Lung (tissue), 11 donors: ENCODE measurements at regions not wholly inside any gene's neighbourhood (a gene's known extent, or its start where the extent isn't known, plus 50 kb on each side); places are given as distances from the start of the nearest gene placed in this dataset.

ENCODE experiments used
- ATAC-seq: fragments of 200-7000 bp; cut with Tn5 transposase; one replicate; pipeline ENCODE4 v1.9.1; 2020; ENCODE audit warnings: moderate number of reproducible peaks; ENCODE audit not compliant: insufficient read depth, low FRiP score
- DNase-seq, 3 donors: peaks; one replicate each; pipeline ENCODE4 v3.0.0-alpha.2; 2013 to 2017
- H3K27ac ChIP-seq, 2 donors: one replicate each; pipeline ENCODE4 v1.5.1; 2013; ENCODE audit warnings: mild to moderate bottlenecking in 2 of 2, moderate library complexity in 2 of 2, control low read depth in 1 of 2, inconsistent platforms in 1 of 2, low read depth in 1 of 2, low read length in 1 of 2
- H3K27me3 ChIP-seq, 3 donors: one replicate each; pipeline ENCODE4 v1.5.1; 2013; ENCODE audit warnings: low read length in 2 of 3; ENCODE audit not compliant: control insufficient read depth in 3 of 3, insufficient read depth in 3 of 3
- H3K36me3 ChIP-seq, 4 donors: one replicate each; pipeline ENCODE4 v1.5.1; 2013; ENCODE audit warnings: low read length in 4 of 4, mild to moderate bottlenecking in 1 of 4, moderate library complexity in 1 of 4; ENCODE audit not compliant: control insufficient read depth in 4 of 4, insufficient read depth in 4 of 4
- H3K4me1 ChIP-seq, 5 donors: one replicate each; pipeline ENCODE4 v1.5.1; 2013; ENCODE audit warnings: low read length in 5 of 5, mild to moderate bottlenecking in 2 of 5, moderate library complexity in 1 of 5; ENCODE audit not compliant: control insufficient read depth in 5 of 5, insufficient read depth in 5 of 5
- H3K4me3 ChIP-seq: one replicate; pipeline ENCODE4 v1.5.1; 2013; ENCODE audit warnings: mild to moderate bottlenecking, control low read depth, moderate library complexity
- H3K9ac ChIP-seq, 2 donors: one replicate each; pipeline ENCODE4 v1.5.1; 2013; ENCODE audit warnings: low read length in 2 of 2, control low read depth in 1 of 2; ENCODE audit not compliant: insufficient read depth in 1 of 2
- H3K9me3 ChIP-seq, 4 donors: one replicate each; pipeline ENCODE4 v1.5.1; 2013; ENCODE audit warnings: low read length in 3 of 4, mild to moderate bottlenecking in 1 of 4, moderate library complexity in 1 of 4; ENCODE audit not compliant: control insufficient read depth in 4 of 4, insufficient read depth in 3 of 4
- CTCF ChIP-seq: IDR thresholded peaks from 2 replicates; pipeline ENCODE4 v1.5.1; 2012; ENCODE audit warnings: mild to moderate bottlenecking; ENCODE audit errors: control extremely low read depth, extremely low read depth
- WGBS, 2 donors: extraction: QIAGEN DNeasy Blood & Tissue Kit; methylation state at CpG; one replicate each; pipeline ENCODE4 v1.1.7; 2013; 5-methylcytosine and 5-hydroxymethylcytosine counted together
- donor health status: control.
- donor health status: control.
- donor health status: Bipolar disorder and iron deficiency.
- donor health status: healthy.
- donor health status: DM: yes; HTN: yes; CAD: no.

GRCh38 chr4:29243851-29244250 lies 1476.3 kb upstream of the PCDH7 start:
- Histone ChIP-seq H3K4me3 (no peak overlapping the region), H3K27me3 (no peaks in the 10 kb centered on the region), H3K36me3 (no peaks in the 10 kb centered on the region), H3K4me1 (peaks cover 0 to 11% (median 0%) of the 10 kb centered on the region in 5 donors), H3K9ac (no peak overlapping the region), H3K27ac (no peak overlapping the region), H3K9me3 (no peaks in the 10 kb centered on the region)
- WGBS, 2 donors = 83 to 87% methylated on average over 1 of the region's 1 CpG
- no peak for ATAC-seq
- peak; percentile 58 to 92 (median 92) for DNase-seq
- TF ChIP-seq CTCF = no peak

- 75 to 91% methylated on average over 2 of the region's 2 CpGs for WGBS, 2 donors
- Histone ChIP-seq H3K9me3 (peaks cover 0 to 3% (median 1%) of the 10 kb centered on the region in 4 donors), H3K27me3 (no peaks in the 10 kb centered on the region), H3K27ac (no peak overlapping the region), H3K9ac (no peak overlapping the region), H3K4me3 (no peak overlapping the region), H3K36me3 (no peaks in the 10 kb centered on the region), H3K4me1 (peaks cover 0 to 9% (median 0%) of the 10 kb centered on the region in 5 donors)
- no peak for TF ChIP-seq CTCF
- ATAC-seq (no peak), DNase-seq (no peak)
Observed at GRCh38 chr4:29259556-29259955, 1460.6 kb upstream of the PCDH7 start.

- peak; percentile 65 to 96 (median 92) for DNase-seq
- Histone ChIP-seq H3K9ac (no peak overlapping the region), H3K4me3 (no peak overlapping the region), H3K27ac (no peak overlapping the region), H3K36me3 (no peaks in the 10 kb centered on the region), H3K4me1 (peaks cover 0 to 9% (median 0%) of the 10 kb centered on the region in 5 donors), H3K9me3 (no peaks in the 10 kb centered on the region), H3K27me3 (no peaks in the 10 kb centered on the region)
- 80 to 96% methylated on average over 2 of the region's 2 CpGs for WGBS, 2 donors
- no peak for TF ChIP-seq CTCF
- no peak for ATAC-seq
Observed at GRCh38 chr4:29262986-29263385, 1457.2 kb upstream of the PCDH7 start.

- H3K27ac ChIP-seq = no peak overlapping the region
- DNase-seq = no peak
- no peaks in the 10 kb centered on the region for H3K27me3 ChIP-seq
- TF ChIP-seq CTCF = no peak
- H3K4me1 ChIP-seq = no peaks in the 10 kb centered on the region
- no peak overlapping the region for H3K4me3 ChIP-seq
- no peak for ATAC-seq
- H3K9ac ChIP-seq = no peak overlapping the region
- WGBS, 2 donors = 70 to 84% methylated on average over 1 of the region's 1 CpG
- no peaks in the 10 kb centered on the region for H3K36me3 ChIP-seq
- no peaks in the 10 kb centered on the region for H3K9me3 ChIP-seq
Observed at GRCh38 chr4:29276150-29276549, 1444.0 kb upstream of the PCDH7 start.
